Caki2 (cell line): ENCODE measurements at regions not wholly inside any gene's neighbourhood (a gene's known extent, or its start where the extent isn't known, plus 50 kb on each side); places are given as distances from the start of the nearest gene placed in this dataset.
"Not testable (repeated sequence)": the region's sequence is repeated elsewhere in the genome, so short reads cannot be mapped to it uniquely, and the experiment has no call there.

Experiments used
- DNase-seq: peaks from one replicate; pipeline ENCODE4 v3.0.0-alpha.2; 2015; ENCODE audit warnings: low read depth
- in situ Hi-C: cut with HindIII; loops from 2 replicates; pipeline ENCODE4 v1.10.0; 2016; ENCODE audit warnings: low sequenced_read_pairs, low pct_unique_long_range_greater_than_20kb, mixed read lengths

GRCh38 chr4:110867251-110867960, 244.5 kb upstream of the PITX2 start:
- in situ Hi-C loops = no loop called here
- no peak for DNase-seq

- in situ Hi-C loops = no loop called here
- no peak for DNase-seq
Observed at GRCh38 chr4:110867981-110868720, 245.3 kb upstream of the PITX2 start.

- peak; percentile 4 for DNase-seq
- in situ Hi-C loops = no loop called here
Observed at GRCh38 chr4:110869114-110869513, 246.2 kb upstream of the PITX2 start.

- peak; percentile 61 for DNase-seq
- in situ Hi-C loops = no loop called here
Observed at GRCh38 chr4:110869862-110870572, 247.1 kb upstream of the PITX2 start.

- DNase-seq, in situ Hi-C loops: not testable (repeated sequence)
Observed at GRCh38 chr4:110876214-110876613, 253.3 kb upstream of the PITX2 start.

GRCh38 chr4:110876866-110877265, 254.0 kb upstream of the PITX2 start:
- no peak for DNase-seq

GRCh38 chr4:110877778-110878370, 255.0 kb upstream of the PITX2 start:
- no peak for DNase-seq
- in situ Hi-C loops = no loop called here

More at GRCh38 chr4:110876866-110877265, 254.0 kb upstream of the PITX2 start:
- in situ Hi-C loops = no loop called here

GRCh38 chr4:110878413-110878812, 255.5 kb upstream of the PITX2 start:
- no peak for DNase-seq
- in situ Hi-C loops = no loop called here

GRCh38 chr4:110878956-110879355, 256.1 kb upstream of the PITX2 start:
- no peak for DNase-seq
- in situ Hi-C loops = no loop called here

GRCh38 chr4:110886270-110886669, 263.4 kb upstream of the PITX2 start:
- in situ Hi-C loops = no loop called here
- no peak for DNase-seq

- in situ Hi-C loops = no loop called here
- no peak for DNase-seq
Observed at GRCh38 chr4:110886856-110887255, 264.0 kb upstream of the PITX2 start.

GRCh38 chr4:110897784-110898183, 274.9 kb upstream of the PITX2 start:
- DNase-seq = no peak
- in situ Hi-C loops = no loop called here

- in situ Hi-C loops = no loop called here
- DNase-seq = no peak
Observed at GRCh38 chr4:110898290-110898689, 275.4 kb upstream of the PITX2 start.

- DNase-seq = no peak
- in situ Hi-C loops = no loop called here
Observed at GRCh38 chr4:110900213-110900769, 277.4 kb upstream of the PITX2 start.

- no peak for DNase-seq
- in situ Hi-C loops = no loop called here
Observed at GRCh38 chr4:110902500-110902899, 279.6 kb upstream of the PITX2 start.

- peak; percentile 38 for DNase-seq
- in situ Hi-C loops = no loop called here
Observed at GRCh38 chr4:110904435-110905065, 281.7 kb upstream of the PITX2 start.

GRCh38 chr4:110905367-110905766, 282.5 kb upstream of the PITX2 start:
- DNase-seq = no peak
- in situ Hi-C loops = no loop called here

GRCh38 chr4:110907801-110908313, 285.0 kb upstream of the PITX2 start:
- in situ Hi-C loops = no loop called here

More at GRCh38 chr4:110907801-110908313, 285.0 kb upstream of the PITX2 start:
- DNase-seq = no peak
